ENCODE measurements at regions not wholly inside any gene's neighbourhood (a gene's known extent, or its start where the extent isn't known, plus 50 kb on each side); places are given as distances from the start of the nearest gene placed in this dataset.

GRCh38 chr6:94548201-94548600 is 1029.1 kb upstream of the MANEA start:
- Histone ChIP-seq H4K20me1 (ENCODE audit: control insufficient read depth, extremely low read depth, insufficient read depth, low read length) (no peaks in the 10 kb centered on the region), H3K4me2 (ENCODE audit: extremely low read depth, insufficient read depth, low read length) (no peak overlapping the region), H3K27ac (ENCODE audit: insufficient read depth, low read length) (no peak overlapping the region), H3K4me3 (replicated peaks in 1 of 4; ENCODE audit: control extremely low read depth in 1 of 4, insufficient read depth in 1 of 4, low read depth in 3 of 4, low read length in 4 of 4) (no peak overlapping the region), H3K9me3 (ENCODE audit: control insufficient read depth, insufficient read depth, low read depth, low read length) (no peaks in the 10 kb centered on the region), H3K27me3 (ENCODE audit: control insufficient read depth, insufficient read depth, low read length) (no peaks in the 10 kb centered on the region), H3K9ac (ENCODE audit: insufficient read depth, low read length) (no peak overlapping the region), H2AFZ (ENCODE audit: low read length) (no peak overlapping the region), H3K36me3 (ENCODE audit: control insufficient read depth, insufficient read depth, low read length) (no peaks in the 10 kb centered on the region), H3K79me2 (ENCODE audit: control insufficient read depth, insufficient read depth, low read length) (no peaks in the 10 kb centered on the region), H3K4me1 (ENCODE audit: control insufficient read depth, extremely low read depth, insufficient read depth, low read length) (no peaks in the 10 kb centered on the region)
- TF ChIP-seq CTCF (conservative IDR thresholded peaks at IDR 0.05 in 1 of 2, IDR thresholded peaks at IDR 0.05 in 1 of 2; ENCODE audit: low read depth in 1 of 2, low read length in 2 of 2) = no peak
- no peak for TF ChIP-seq EZH2 (IDR thresholded peaks at IDR 0.05; ENCODE audit: low read length, missing control alignments)
- no peak for DNase-seq (ENCODE audit: low read depth in 2 of 2)

GRCh38 chr6:94535798-94536197 is 1041.5 kb upstream of the MANEA start:
- no peaks in the 10 kb centered on the region for H3K36me3 ChIP-seq (ENCODE audit: control insufficient read depth, insufficient read depth, low read length)
- no peaks in the 10 kb centered on the region for H3K27me3 ChIP-seq (ENCODE audit: control insufficient read depth, insufficient read depth, low read length)
- no peak for DNase-seq (ENCODE audit: low read depth in 2 of 2)
- no peak overlapping the region for H3K27ac ChIP-seq (ENCODE audit: insufficient read depth, low read length)
- no peak overlapping the region for H3K4me2 ChIP-seq (ENCODE audit: extremely low read depth, insufficient read depth, low read length)
- no peaks in the 10 kb centered on the region for H3K9me3 ChIP-seq (ENCODE audit: control insufficient read depth, insufficient read depth, low read depth, low read length)
- no peak for TF ChIP-seq EZH2 (IDR thresholded peaks at IDR 0.05; ENCODE audit: low read length, missing control alignments)
- no peak for TF ChIP-seq CTCF (conservative IDR thresholded peaks at IDR 0.05 in 1 of 2, IDR thresholded peaks at IDR 0.05 in 1 of 2; ENCODE audit: low read depth in 1 of 2, low read length in 2 of 2)
- no peaks in the 10 kb centered on the region for H3K79me2 ChIP-seq (ENCODE audit: control insufficient read depth, insufficient read depth, low read length)
- H4K20me1 ChIP-seq (ENCODE audit: control insufficient read depth, extremely low read depth, insufficient read depth, low read length) = no peaks in the 10 kb centered on the region
- H3K4me1 ChIP-seq (ENCODE audit: control insufficient read depth, extremely low read depth, insufficient read depth, low read length) = no peaks in the 10 kb centered on the region
- H3K4me3 ChIP-seq (replicated peaks in 1 of 4; ENCODE audit: control extremely low read depth in 1 of 4, insufficient read depth in 1 of 4, low read depth in 3 of 4, low read length in 4 of 4) = no peak overlapping the region
- H2AFZ ChIP-seq (ENCODE audit: low read length) = no peak overlapping the region
- no peak overlapping the region for H3K9ac ChIP-seq (ENCODE audit: insufficient read depth, low read length)

DNA sequence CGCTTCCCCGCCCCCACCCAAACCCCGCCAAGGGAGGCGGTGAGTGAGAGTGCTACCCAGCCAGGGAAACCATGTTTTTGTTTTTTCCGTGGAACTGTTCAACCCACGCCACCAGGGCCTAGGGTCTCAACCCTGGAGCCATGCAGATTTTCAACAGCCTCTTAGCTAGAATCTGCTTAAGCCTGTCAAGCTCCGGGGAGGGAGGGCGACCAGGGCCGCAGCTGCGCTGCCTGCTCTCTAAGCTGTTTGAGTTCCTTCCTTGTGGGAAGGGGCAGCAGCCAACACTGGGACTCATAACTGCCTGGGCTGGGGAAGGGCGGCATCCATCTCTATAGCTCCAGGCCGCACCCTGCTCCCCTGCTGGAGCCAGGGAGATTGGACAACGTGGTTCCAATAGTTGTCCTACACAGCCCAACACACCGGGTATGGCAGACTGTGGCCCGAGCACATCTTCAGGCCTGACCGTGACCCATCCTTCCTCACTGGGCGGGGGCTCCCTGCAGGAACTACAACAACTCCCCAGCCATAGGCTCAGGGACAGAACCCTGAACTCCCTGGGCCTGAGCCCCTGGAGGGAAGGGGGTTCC is 1065.7 kb upstream of the MANEA start:
- H3K4me3 ChIP-seq (replicated peaks in 1 of 4; ENCODE audit: control extremely low read depth in 1 of 4, insufficient read depth in 1 of 4, low read depth in 3 of 4, low read length in 4 of 4) = no peak overlapping the region
- no peak overlapping the region for H3K9ac ChIP-seq (ENCODE audit: insufficient read depth, low read length)
- H4K20me1 ChIP-seq (ENCODE audit: control insufficient read depth, extremely low read depth, insufficient read depth, low read length) = no peaks in the 10 kb centered on the region
- no peaks in the 10 kb centered on the region for H3K36me3 ChIP-seq (ENCODE audit: control insufficient read depth, insufficient read depth, low read length)
- H3K27me3 ChIP-seq (ENCODE audit: control insufficient read depth, insufficient read depth, low read length) = no peaks in the 10 kb centered on the region
- no peaks in the 10 kb centered on the region for H3K79me2 ChIP-seq (ENCODE audit: control insufficient read depth, insufficient read depth, low read length)
- no peaks in the 10 kb centered on the region for H3K9me3 ChIP-seq (ENCODE audit: control insufficient read depth, insufficient read depth, low read depth, low read length)
- DNase-seq (ENCODE audit: low read depth in 2 of 2) = no peak
- TF ChIP-seq EZH2 (IDR thresholded peaks at IDR 0.05; ENCODE audit: low read length, missing control alignments) = no peak
- TF ChIP-seq CTCF (conservative IDR thresholded peaks at IDR 0.05 in 1 of 2, IDR thresholded peaks at IDR 0.05 in 1 of 2; ENCODE audit: low read depth in 1 of 2, low read length in 2 of 2) = no peak
- no peak overlapping the region for H2AFZ ChIP-seq (ENCODE audit: low read length)
- no peak overlapping the region for H3K27ac ChIP-seq (ENCODE audit: insufficient read depth, low read length)
- no peak overlapping the region for H3K4me2 ChIP-seq (ENCODE audit: extremely low read depth, insufficient read depth, low read length)
- no peaks in the 10 kb centered on the region for H3K4me1 ChIP-seq (ENCODE audit: control insufficient read depth, extremely low read depth, insufficient read depth, low read length)
